ENCODE measurements at regions not wholly inside any gene's neighbourhood (a gene's known extent, or its start where the extent isn't known, plus 50 kb on each side); places are given as distances from the start of the nearest gene placed in this dataset.

DNA sequence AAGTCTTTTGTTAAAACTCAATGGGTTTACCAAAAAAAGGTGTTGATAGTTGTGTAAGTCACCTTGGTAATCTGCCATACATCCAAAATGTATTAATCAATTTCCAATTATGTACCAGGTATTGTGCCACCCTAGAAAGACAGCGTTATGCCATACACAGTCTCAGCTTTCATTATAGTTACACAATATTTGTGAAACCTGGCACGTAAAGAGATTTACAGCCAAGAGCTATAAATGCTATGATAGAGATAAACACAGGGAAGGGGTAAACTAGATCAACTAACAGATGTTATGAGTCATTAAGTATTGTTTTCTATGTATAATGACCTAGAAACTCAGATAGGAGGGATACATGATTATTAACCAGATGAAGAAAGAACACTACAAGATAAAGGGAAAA, 725.6 kb upstream of the SLITRK5 start:
- no peak for DNase-seq (ENCODE audit: low read depth in 2 of 2)

DNA sequence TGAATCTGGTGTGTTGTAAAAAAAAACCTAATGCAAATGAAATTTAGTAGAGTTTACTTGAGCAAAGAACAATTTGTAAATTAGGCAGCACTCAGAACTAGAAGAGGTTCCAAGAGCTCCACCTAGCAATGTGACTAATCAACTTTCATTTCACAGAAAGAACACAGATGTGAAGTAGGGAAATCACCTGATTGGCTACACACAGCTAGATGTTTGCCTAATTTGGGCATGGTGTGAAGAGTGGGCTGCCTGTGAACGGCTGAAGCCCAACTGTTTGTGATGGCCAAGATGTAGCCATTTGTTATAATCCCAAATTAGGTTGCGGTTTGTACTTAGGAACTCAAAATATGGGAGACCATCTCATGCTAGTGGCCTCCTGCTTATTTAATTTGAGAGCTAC, 724.4 kb upstream of the SLITRK5 start:
- DNase-seq (ENCODE audit: low read depth in 2 of 2): no peak

DNA sequence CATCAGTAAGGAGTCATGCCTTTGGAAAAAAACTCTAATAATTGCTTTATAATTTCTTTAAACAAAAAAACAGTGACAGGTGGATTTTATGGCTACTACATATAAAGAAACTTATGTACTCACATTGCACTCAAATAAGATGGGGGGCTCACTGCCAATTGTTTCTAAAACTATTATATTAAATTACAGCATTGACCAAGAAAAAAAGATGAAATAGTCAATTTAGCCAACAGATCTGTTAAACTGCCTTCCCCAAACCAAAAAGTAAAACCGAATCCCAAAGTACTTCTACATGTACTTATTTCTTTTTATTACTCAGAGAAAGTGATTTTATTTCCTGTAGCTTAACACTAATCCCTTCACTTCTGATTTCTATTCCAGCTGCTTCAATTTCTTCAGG, 716.8 kb upstream of the SLITRK5 start:
- DNase-seq (ENCODE audit: low read depth in 2 of 2): no peak

DNA sequence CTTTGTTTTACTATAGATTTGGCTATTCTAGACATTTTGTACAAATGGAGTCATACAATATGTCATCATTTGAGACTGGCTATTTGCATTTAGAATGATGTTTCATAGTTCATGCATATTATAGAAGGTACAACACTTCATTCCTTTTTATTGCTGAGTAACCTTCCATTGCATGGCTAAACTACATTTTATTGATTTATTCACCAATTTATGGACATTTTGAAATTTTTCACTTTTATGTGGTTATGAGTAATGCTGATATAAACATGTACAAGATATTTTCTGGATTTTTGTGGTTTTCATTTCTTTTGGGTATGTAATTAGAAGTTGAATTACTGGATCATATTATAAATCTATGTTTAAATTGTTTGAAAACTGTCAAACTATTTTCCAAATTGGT, 710.3 kb upstream of the SLITRK5 start:
- no peak for DNase-seq (ENCODE audit: low read depth in 2 of 2)

DNA sequence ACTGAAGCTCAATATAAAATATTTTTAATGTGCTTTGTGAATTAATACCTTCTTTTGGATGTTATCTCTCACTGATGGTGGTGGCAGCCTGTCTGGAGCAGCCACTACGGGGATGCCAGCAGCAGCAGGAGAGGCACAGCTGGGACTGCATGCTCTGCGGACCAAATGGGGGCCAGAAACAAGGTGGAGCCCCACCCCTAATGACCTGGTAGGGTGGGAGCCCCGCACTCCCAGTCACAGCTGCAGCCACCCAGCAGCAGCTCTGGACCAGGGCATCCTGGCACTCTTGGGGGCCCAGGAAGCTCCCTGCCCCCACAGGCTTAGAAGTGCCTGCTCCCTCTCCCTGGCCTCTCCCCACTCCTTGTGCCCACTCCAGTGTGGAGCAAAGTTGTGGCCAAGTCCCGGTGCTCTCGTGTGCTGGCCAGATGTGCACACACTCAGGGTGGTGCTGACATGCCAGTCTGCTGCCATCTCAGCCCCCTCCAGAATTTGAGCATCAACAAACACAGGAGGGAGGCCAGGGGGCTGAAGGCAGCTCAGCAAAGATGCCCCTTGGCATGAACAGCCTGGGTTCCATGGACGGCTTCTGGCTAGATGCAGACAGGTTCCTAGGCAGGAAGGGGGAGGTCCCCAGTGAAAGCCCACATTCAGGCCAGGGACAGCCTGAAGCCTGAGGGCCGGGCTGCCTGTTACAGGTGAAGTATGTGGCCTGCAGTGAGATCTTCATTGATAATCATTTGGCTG, 696.7 kb upstream of the SLITRK5 start:
- no peak for DNase-seq (ENCODE audit: low read depth in 2 of 2)

DNA sequence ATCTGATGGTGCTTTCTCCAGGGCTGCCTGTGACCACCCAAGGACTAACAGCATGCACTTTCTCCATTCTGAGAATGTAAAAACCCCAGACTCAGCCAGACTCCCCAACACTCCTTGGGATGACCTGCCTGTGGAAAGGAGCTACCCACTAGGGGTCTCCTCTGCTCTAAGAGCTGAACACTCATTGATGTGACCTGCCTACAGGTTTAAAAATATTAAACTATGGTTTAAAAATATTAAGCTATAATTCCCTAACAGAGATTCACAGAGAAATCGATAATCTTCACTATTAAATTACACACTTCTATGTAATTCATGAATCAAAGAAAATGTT, 696.2 kb upstream of the SLITRK5 start:
- no peak for DNase-seq (ENCODE audit: low read depth in 2 of 2)

DNA sequence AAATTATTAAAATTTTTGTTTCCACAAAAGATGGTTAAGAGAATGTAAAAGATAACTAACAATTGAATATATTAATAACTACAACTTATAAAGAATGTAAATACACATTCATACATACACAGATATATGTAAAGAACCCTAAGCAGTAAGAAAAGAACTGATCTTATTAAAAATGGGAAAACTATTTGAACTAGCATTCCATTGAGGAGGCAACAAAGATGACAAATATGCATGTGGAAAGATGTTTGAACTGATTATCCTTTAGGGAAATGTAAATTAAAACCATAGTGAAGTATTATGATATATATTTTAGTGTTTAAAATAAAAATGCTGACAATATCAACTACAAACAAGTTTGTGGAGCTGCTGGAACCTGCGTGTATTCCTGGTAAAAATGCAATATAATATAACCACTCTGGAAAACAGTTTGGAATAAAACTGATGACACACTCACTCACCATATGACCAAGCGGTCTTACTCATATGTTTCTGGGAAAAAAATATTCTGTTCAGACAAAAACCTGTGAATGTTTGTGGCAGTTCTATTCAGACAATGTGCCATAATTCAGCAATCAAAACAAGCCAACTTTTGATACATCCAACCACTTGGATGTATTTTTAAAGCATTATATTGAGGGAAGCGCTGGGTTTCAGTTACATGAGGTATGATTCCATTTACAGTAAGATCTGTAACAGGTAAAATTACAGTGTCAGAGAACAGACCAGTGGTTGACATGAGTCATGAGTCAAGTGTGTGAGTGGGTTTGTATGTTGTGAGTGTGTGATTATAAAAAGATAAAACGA, 694.4 kb upstream of the SLITRK5 start:
- no peak for DNase-seq (ENCODE audit: low read depth in 2 of 2)

DNA sequence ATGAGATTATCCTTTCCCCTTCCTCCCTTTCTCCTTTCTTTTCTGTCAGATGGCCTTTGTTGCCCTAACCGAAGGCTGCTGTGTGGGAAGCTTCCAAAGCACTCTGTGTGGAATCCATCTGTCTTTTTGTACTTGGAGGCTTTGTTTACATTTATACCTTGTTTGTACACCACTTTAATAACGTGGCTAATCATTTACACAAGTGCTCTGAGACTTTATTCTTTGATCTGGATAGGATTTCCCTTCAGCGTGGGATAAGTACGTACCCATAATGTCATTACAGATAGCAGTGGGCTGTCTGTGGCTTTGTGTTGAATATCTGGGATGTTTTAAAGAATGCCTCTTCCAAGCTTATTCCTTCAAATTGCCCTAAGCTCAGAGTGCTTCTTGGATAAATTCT, 684.7 kb upstream of the SLITRK5 start:
- no peak for DNase-seq (ENCODE audit: low read depth in 2 of 2)

DNA sequence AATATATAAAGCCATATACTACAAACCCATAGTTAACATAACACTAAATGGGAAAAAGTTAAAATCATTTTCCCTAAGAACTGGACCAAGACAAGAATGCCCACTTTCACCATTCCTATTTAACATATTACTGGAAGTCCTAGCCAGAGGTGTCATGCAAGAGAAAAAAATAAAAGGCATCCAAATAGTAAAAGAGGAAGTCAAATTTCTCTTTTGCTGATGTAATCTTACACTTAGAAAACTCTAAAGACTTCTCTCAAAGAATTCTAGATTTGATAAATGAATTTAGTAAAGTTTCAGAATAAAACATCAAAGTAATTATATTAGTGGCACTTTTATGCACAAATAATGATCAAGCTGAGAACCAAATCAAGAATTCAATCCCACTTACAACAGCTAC, 678.9 kb upstream of the SLITRK5 start:
- DNase-seq (ENCODE audit: low read depth in 2 of 2): no peak

DNA sequence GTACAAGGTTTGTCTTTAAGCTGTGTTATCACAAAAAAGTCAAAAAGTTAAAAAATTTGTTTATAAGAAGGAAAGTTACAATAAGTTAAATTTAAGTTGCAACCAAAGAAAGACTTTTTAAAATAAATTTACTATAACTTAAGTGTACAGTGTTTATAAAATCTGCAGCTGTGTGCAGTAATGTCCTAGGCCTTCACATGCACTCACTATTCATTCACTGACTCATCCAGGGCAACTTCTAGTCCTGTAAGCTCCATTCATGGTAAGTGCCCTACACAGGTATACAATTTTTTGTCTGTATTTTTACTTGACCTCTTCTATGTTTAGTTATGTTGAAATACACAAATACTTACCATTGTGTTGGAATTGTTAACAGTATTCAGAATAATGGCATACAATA, 667.9 kb upstream of the SLITRK5 start:
- no peak for DNase-seq (ENCODE audit: low read depth in 2 of 2)

DNA sequence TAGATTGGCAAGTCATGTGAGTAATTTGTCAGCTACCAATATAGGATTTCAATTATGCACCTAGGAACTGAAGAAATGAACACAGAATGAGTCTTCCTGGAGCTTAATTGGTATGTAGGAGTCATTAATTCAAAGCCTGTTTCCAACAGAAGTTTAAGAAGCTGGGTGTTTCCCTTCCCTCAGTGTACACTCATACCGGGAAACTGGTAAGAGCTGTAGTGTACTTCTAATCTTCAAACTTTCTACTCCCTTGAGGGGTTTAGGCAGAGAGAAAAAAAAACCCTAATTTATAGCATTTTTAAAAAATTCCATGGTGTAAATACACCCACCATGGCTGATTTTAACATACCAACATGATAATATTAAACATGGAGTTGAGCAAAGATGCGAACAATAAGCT, 665.7 kb upstream of the SLITRK5 start:
- no peak for DNase-seq (ENCODE audit: low read depth in 2 of 2)

DNA sequence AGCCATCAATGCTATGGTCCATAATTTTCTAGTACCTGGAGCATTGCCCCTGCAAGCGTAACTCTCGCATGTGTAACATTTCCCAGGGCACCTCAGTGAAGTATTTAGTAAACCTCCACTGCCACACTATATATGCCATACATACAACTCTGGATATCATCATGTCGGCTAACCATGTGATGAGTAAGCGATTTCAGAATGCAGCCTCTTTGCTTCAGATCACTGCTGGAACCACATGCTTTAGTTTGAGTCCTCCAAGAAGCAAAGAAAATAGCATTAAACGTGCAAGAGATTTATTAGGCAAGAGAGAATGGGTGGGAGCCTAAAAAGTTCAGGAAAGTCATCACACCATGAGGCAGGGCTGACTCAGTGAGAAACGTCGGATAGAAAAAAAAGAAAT, 635.6 kb upstream of the SLITRK5 start:
- no peak for DNase-seq (ENCODE audit: low read depth in 2 of 2)

DNA sequence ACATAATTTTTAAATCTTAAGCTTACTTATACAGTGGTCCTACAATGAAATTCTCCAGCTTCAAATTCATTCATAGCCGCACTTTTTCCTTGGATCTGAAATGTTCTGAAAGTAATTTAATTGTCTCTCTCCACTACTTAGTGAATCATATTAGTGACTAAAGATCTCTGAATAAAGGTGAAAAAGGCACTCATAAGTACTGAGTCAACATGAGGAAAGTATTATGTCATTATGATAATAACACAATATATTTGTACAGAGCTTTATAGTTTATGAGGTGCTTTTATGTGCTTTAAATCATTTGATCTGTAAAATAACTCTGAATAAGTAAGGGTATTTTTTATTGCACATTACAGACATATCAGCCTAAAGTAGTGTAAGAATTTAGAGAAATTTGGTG, 628.2 kb upstream of the SLITRK5 start:
- DNase-seq (ENCODE audit: low read depth in 2 of 2): no peak

DNA sequence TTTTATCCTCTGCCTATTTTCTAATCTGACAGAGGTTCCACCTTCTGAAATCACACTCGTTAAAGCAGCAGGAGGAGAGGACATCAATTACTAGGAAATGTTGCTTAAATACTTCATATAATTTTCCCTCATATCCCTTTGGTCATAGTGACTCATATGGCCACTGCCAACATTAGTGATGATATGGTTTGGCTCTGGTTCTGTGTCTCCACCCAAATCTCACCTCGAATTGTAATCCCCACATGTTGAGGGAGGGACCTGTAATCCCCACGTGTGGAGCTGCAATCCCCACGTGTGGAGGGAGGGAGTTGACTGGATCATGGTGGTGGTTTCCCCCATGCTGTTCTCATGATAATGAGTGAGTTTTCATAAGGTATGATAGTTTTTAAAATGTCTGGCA, 618.4 kb upstream of the SLITRK5 start:
- no peak for DNase-seq (ENCODE audit: low read depth in 2 of 2)

DNA sequence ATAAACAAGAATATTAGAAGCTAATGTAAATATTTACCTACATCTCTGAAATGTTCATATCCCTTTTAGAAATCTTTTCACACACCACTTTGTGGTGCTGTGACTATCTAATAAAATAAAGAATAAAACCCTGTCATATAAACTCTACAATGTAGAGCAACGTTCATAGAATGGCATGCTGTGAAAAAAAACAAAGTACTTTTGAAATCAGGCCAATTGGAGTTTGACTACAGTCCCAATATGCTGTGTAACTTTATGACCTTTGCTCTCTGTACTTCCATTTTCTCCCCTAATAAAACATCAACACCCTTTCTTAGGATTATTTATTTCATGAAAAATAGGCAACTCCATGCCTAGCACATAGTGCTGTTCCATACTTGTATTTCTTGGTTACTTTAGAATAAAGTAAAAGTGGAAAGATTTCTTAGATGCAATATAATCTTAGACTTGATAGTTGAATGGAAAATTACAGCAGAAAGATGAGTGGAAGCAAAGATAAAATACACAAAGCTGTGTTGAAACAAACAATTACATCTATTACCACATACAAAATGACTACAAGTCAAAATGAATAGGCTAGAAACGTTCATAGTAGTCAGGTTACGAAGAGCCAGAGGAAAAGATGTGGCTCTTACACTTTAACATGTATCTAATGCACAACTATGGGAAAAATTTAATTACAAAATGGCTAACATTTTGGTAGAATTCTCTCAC, 613.2 kb upstream of the SLITRK5 start:
- no peak for DNase-seq (ENCODE audit: low read depth in 2 of 2)

DNA sequence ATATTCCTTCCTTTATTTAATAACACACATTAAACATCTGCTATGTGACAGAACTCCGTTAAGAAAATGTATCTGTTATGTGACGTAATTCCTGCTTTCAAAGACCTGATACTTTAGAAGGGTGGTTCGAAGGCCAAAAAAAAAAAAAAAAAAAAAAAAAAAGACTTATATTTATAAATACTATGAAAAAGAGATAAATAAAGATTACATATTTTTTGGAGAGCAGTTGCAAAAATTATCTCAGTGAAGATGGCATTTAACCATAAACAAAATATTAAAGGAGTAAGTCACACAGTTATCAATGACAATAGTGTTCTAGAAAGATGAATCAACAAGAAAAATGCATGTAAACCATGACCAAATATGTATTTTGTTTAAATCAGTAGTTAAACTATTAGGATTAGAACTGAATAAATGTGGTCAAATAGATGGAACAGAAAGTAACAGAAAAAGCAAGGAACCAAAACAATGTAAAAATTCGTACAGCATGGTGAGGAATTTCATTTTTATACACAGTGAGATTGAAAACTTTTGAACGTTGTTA, 612.3 kb upstream of the SLITRK5 start:
- no peak for DNase-seq (ENCODE audit: low read depth in 2 of 2)

DNA sequence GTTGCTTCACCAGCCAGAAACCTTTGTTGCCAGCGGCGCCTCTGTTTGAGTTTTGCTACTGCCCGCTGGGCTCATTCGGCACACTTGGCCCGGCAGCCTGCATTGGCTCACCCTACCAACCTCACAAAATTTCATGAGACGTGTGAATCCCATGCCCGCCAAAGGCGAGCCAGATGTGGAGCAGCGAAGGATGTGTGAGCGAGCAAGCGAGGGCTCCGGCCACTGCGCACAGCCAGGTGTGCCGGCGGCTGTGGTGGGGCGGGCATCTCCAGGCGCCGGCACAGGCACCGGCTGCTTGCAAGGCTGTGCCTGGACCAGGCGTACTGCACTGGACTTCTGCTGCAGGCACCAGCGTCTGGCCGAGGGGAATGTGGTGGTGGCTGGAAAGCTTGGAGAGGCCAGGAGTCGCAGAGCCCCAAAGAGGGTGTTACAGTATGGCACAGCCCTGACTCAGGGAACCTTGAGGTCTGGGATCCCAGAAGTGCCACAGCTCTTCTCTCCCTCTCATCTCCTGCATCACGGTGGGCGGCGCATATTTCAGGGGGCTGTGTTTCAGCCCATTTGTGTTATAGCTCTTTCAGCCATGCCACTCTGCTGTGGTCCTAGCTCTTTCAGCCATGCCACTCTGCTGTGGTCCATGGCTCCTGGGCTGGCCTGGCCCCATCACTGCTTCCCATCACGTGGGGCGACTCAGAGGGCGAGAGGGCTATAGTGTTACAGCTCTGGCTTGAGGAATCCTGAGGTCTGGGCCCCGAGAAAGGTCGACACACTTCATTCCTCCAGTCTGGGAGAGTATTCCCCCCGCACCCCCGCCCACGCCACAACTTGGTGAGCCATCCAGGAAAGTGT, 592.0 kb upstream of the SLITRK5 start:
- DNase-seq (ENCODE audit: low read depth in 2 of 2): no peak

DNA sequence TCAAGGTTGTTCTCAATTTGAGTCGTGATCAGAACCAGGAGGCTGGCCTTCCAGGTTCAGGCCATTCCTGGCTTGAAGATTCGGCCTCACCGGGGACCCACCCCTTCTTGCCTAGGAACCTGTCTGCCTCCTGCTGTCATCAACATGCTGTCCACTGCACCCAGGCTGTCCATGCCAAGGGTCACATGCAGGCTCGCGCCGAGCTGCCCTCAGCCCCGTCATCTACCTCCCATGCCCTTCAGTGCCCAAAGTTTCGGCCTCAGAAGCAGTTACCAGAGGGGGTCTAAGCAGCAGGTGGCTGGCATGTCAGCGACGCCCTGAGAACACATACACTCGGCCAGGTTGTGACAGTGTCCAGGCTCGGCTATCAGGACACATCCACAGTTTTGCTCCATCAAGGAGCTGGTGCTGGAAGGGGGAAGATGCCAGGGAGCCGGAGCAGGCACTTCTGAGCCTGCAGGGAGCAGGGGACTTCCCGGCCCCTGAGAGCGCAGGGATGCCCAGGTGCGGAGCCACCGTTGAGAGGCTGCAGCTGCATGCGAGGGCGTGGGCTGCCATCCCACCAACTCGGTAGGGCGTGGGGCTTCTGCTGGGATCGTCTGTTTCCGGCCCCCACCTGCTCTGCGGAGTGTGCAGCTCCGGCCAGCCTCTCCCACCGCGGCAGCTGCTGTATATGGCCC, 590.9 kb upstream of the SLITRK5 start:
- DNase-seq (ENCODE audit: low read depth in 2 of 2): no peak

DNA sequence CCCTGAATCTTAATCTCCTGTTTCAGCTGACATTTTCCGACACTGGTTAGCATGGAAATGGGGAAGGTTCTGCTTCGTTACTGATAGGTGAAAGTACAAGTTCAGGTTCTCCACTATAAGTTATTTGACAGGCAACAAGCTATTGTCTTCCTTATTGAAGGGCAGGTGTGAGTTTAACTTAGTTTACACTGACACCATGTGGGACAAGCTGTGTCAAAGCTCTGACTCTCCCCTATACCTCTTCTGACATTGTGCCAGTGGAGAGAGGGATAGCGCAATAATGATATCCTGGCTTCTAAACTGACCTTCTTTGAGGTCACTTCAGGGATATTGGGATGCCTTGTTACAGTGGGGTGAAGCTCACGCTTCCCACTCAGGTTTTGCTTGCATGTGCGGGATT, 587.0 kb upstream of the SLITRK5 start:
- DNase-seq (ENCODE audit: low read depth in 2 of 2): no peak

DNA sequence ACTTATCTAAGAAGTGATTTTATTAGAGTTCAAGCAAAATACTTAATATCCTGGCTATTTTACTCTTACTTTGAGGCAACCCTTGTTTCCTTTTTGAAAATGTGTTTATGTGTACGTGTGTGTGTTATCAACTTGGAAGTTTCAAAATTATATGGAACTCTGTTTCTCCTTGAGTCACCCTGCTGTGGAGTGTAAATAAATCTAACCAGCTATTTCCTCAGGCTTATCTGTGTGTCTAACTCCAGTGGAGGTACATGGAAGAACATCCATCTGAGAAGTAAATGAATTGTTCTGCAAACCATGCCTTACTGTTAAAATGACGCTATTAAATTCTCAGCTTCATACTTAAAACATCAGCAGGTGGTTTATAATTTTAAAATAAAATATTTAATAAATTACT, 583.4 kb upstream of the SLITRK5 start:
- no peak for DNase-seq (ENCODE audit: low read depth in 2 of 2)

DNA sequence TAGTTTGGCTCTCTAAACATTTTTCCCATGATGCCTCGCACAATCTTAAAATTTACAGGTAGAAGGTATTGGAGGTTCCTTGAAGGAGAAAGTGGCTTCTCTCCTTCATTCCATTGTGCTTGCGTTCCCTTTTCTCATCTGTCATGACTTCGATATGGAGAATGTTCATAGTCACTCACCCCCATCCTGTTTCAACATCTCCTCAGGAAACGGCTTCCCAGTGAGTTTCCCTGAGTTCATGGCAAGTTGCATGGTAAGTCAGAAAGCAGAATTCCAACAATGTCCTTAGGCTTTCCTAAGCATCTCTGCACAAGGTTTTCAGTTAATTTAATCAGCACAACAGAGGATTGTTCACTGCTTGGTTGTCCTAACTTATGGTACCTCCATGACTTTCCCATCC, 581.8 kb upstream of the SLITRK5 start:
- DNase-seq (ENCODE audit: low read depth in 2 of 2): no peak

All from stimulated activated CD8-positive, alpha-beta memory T cell treated with anti-CD3 and anti-CD28 coated beads, Interleukin-2, amount 100 ng/mL, for 48 hours (primary cell).